K562 (cell line): ENCODE measurements at regions not wholly inside any gene's neighbourhood (a gene's known extent, or its start where the extent isn't known, plus 50 kb on each side); places are given as distances from the start of the nearest gene placed in this dataset.

Experiments
- KAT7 ChIP-seq: sonication (generic); formaldehyde crosslinking; IDR thresholded peaks from 2 replicates; pipeline ENCODE4 v1.8.0; 2022; ENCODE audit warnings: missing genetic modification reagents, mild to moderate bottlenecking, borderline replicate concordance
- RBFOX2 ChIP-seq: fragments of 200-400 bp; formaldehyde crosslinking; IDR thresholded peaks from 2 replicates; pipeline ENCODE4 v1.6.1; 2017; ENCODE audit warnings: low read depth, mild to moderate bottlenecking, low read length, moderate library complexity
- ZNF407 ChIP-seq: fragments of 450-650 bp; IDR thresholded peaks from 2 replicates; pipeline ENCODE4 v1.6.1; 2016; ENCODE audit warnings: low read depth

- no peak for TF ChIP-seq ZNF407
- no peak for TF ChIP-seq KAT7
- no peak for TF ChIP-seq RBFOX2
Measured at GRCh38 chr1:81466961-81467360, 333.8 kb upstream of the ADGRL2 start (continued).
